ENCODE measurements at regions not wholly inside any gene's neighbourhood (a gene's known extent, or its start where the extent isn't known, plus 50 kb on each side); places are given as distances from the start of the nearest gene placed in this dataset.
"Not testable (repeated sequence)": the region's sequence is repeated elsewhere in the genome, so short reads cannot be mapped to it uniquely, and the experiment has no call there.

GRCh38 chr21:28487455-28488070, 505.1 kb downstream of the LTN1 start:
- in situ Hi-C loops (cut with MboI; ENCODE audit: low pct_unique_long_range_greater_than_20kb in 2 of 9, low sequenced_read_pairs in 9 of 9, unreplicated experiment in 9 of 9), result no loop called here
- 39 to 87% (median 72%) methylated on average over 1 to 9 of the region's 9 CpGs for WGBS, 10 experiments
- H3K27ac ChIP-seq, result no peak overlapping the region
- no peak overlapping the region for H3K4me3 ChIP-seq
- no peak for ATAC-seq (replicated peaks in 6 of 8)
- H3K4me1 ChIP-seq (replicated peaks in 1 of 2), result no peaks in the 10 kb centered on the region

GRCh38 chr21:28485301-28486022, 507.2 kb downstream of the LTN1 start:
- 18 to 100% (median 85%) methylated on average over 1 to 4 of the region's 4 CpGs for WGBS, 10 experiments
- ATAC-seq (replicated peaks in 6 of 8), result no peak
- H3K4me3 ChIP-seq, result no peak overlapping the region
- H3K4me1 ChIP-seq (replicated peaks in 1 of 2), result no peaks in the 10 kb centered on the region
- in situ Hi-C loops (cut with MboI; ENCODE audit: low pct_unique_long_range_greater_than_20kb in 2 of 9, low sequenced_read_pairs in 9 of 9, unreplicated experiment in 9 of 9), result no loop called here
- no peak overlapping the region for H3K27ac ChIP-seq

DNA sequence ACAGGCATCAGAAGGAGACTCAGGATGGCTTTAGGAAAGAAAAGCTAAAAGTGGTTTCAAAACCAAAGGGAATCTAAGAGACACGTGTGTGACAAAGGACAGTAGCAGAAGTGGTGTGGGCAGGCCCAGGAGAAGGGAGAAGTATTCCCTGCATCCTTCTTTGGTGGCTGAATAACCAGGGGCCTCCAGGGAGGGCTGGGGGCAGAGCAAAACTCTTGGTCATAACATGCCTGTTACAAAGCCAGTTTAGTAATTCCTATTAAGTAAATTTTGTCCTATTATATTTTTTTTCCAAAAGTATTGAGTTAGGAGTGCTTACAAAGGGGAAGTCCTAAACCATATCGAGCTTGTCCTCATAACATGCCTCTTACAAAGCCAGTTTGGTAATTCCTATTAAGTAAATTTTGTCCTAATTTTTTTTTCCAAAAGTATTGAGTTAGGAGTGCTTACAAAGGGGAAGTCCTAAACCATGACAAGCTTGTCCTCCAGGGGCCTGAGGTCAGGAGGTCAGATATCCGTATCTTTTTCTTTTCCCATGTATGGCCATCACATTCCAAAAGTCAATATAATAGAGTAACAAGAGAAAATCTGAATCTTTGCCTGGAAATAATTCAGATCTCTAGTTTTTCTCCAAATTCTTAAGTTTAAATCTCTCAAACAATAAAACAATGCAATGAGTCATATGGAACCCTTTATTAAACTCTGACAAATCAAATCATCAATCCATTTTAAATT, 509.2 kb downstream of the LTN1 start:
- WGBS, 10 experiments, result 24 to 100% (median 57%) methylated on average over 1 to 3 of the region's 3 CpGs; no CpG with 5 or more reads in 1 of the 10 experiments
- H3K4me1 ChIP-seq (replicated peaks in 1 of 2), result no peaks in the 10 kb centered on the region
- in situ Hi-C loops (cut with MboI; ENCODE audit: low pct_unique_long_range_greater_than_20kb in 2 of 9, low sequenced_read_pairs in 9 of 9, unreplicated experiment in 9 of 9), result no loop called here
- ATAC-seq (replicated peaks in 6 of 8), result no peak
- H3K27ac ChIP-seq, result no peak overlapping the region
- no peak overlapping the region for H3K4me3 ChIP-seq

DNA sequence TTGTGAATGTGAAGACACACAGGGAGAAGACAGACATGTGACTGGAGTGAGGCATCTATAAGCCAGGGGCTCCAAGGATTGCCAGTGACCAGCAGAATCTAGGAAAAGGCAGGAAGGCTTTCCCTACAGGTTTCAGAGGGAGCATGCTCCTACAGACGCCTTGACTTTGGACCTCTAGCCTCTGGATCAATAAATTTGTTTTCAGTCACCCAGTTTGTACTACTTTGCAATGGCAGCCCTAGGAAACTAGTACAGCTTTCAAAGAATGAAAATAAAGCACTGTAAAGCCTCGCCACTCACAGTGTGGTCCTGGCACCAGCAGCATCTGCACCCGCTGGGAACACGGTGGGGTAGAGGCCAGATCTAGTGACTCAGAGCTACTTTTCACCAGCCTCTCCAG, 510.0 kb downstream of the LTN1 start:
- no peaks in the 10 kb centered on the region for H3K4me1 ChIP-seq (replicated peaks in 1 of 2)
- no peak overlapping the region for H3K4me3 ChIP-seq
- ATAC-seq (replicated peaks in 6 of 8), result no peak
- WGBS, 10 experiments, result 80 to 100% (median 89%) methylated on average over 1 to 4 of the region's 4 CpGs; no CpG with 5 or more reads in 3 of the 10 experiments
- no peak overlapping the region for H3K27ac ChIP-seq
- in situ Hi-C loops (cut with MboI; ENCODE audit: low pct_unique_long_range_greater_than_20kb in 2 of 9, low sequenced_read_pairs in 9 of 9, unreplicated experiment in 9 of 9), result no loop called here

- no peaks in the 10 kb centered on the region for H3K4me1 ChIP-seq (replicated peaks in 1 of 2)
- in situ Hi-C loops (cut with MboI; ENCODE audit: low pct_unique_long_range_greater_than_20kb in 2 of 9, low sequenced_read_pairs in 9 of 9, unreplicated experiment in 9 of 9), result no loop called here
- ATAC-seq (replicated peaks in 6 of 8), result no peak
- H3K27ac ChIP-seq, result no peak overlapping the region
- H3K4me3 ChIP-seq, result no peak overlapping the region
- 13 to 93% (median 73%) methylated on average over 2 to 5 of the region's 5 CpGs for WGBS, 10 experiments
Measured at GRCh38 chr21:28480470-28480869, 512.2 kb downstream of the LTN1 start.

- peak; percentile 43 to 92 (median 70) for ATAC-seq (replicated peaks in 6 of 8)
- in situ Hi-C loops (cut with MboI; ENCODE audit: low pct_unique_long_range_greater_than_20kb in 2 of 9, low sequenced_read_pairs in 9 of 9, unreplicated experiment in 9 of 9), result no loop called here
- Histone ChIP-seq H3K4me1 (replicated peaks in 1 of 2) (no peaks in the 10 kb centered on the region), H3K4me3 (no peak overlapping the region), H3K27ac (no peak overlapping the region)
- WGBS, 10 experiments, result 53 to 100% (median 88%) methylated on average over 1 to 2 of the region's 2 CpGs; no CpG with 5 or more reads in 2 of the 10 experiments
Measured at GRCh38 chr21:28473530-28474220, 519.0 kb downstream of the LTN1 start.

GRCh38 chr21:28472543-28472942, 520.1 kb downstream of the LTN1 start:
- H3K27ac ChIP-seq; in situ Hi-C loops (cut with MboI; ENCODE audit: low pct_unique_long_range_greater_than_20kb in 2 of 9, low sequenced_read_pairs in 9 of 9, unreplicated experiment in 9 of 9); H3K4me1 ChIP-seq (replicated peaks in 1 of 2); H3K4me3 ChIP-seq: not testable (repeated sequence)
- peak in 1 of 8 experiments; percentile 47 for ATAC-seq (replicated peaks in 6 of 8)
- 18 to 84% (median 45%) methylated on average over 1 to 2 of the region's 2 CpGs; no CpG with 5 or more reads in 1 of the 10 experiments for WGBS, 10 experiments

DNA sequence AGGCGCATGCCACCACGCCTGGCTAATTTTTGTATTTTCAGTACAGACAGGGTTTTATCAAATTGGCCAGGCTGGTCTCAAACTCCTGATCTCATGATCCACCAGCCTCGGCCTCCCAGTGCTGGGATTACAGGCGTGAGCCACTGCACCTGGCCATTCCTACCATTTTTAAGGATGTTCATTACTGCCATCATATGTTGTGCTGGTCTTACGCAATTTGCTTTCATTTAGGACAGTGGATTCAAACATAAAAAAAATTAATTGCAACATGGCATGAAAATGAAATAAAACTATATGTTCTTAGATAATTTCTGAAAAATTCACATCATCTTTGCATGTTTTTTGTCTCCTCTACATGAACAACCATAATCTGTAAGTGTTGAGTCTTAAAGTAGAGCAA, 527.7 kb downstream of the LTN1 start:
- 84 to 100% (median 94%) methylated on average over 1 to 5 of the region's 5 CpGs; no CpG with 5 or more reads in 2 of the 10 experiments for WGBS, 10 experiments
- in situ Hi-C loops (cut with MboI; ENCODE audit: low pct_unique_long_range_greater_than_20kb in 2 of 9, low sequenced_read_pairs in 9 of 9, unreplicated experiment in 9 of 9), result no loop called here
- no peak for ATAC-seq (replicated peaks in 6 of 8)
- Histone ChIP-seq H3K4me1 (replicated peaks in 1 of 2) (no peaks in the 10 kb centered on the region), H3K27ac (no peak overlapping the region), H3K4me3 (no peak overlapping the region)

GRCh38 chr21:28464095-28464494, 528.6 kb downstream of the LTN1 start:
- H3K27ac ChIP-seq, result no peak overlapping the region
- H3K4me1 ChIP-seq (replicated peaks in 1 of 2), result no peaks in the 10 kb centered on the region
- no peak overlapping the region for H3K4me3 ChIP-seq
- no peak for ATAC-seq (replicated peaks in 6 of 8)
- in situ Hi-C loops (cut with MboI; ENCODE audit: low pct_unique_long_range_greater_than_20kb in 2 of 9, low sequenced_read_pairs in 9 of 9, unreplicated experiment in 9 of 9), result no loop called here

GRCh38 chr21:28459193-28459592, 533.5 kb downstream of the LTN1 start:
- Histone ChIP-seq H3K4me1 (replicated peaks in 1 of 2) (no peaks in the 10 kb centered on the region), H3K4me3 (no peak overlapping the region), H3K27ac (no peak overlapping the region)
- ATAC-seq (replicated peaks in 6 of 8), result no peak
- 86 to 100% (median 100%) methylated on average over 1 to 2 of the region's 2 CpGs; no CpG with 5 or more reads in 3 of the 10 experiments for WGBS, 10 experiments
- in situ Hi-C loops (cut with MboI; ENCODE audit: low pct_unique_long_range_greater_than_20kb in 2 of 9, low sequenced_read_pairs in 9 of 9, unreplicated experiment in 9 of 9), result no loop called here

- in situ Hi-C loops (cut with MboI; ENCODE audit: low pct_unique_long_range_greater_than_20kb in 2 of 9, low sequenced_read_pairs in 9 of 9, unreplicated experiment in 9 of 9), result no loop called here
- WGBS, 10 experiments, result 0 to 80% (median 38%) methylated on average over 1 of the region's 1 CpG; no CpG with 5 or more reads in 4 of the 10 experiments
- H3K27ac ChIP-seq, result no peak overlapping the region
- H3K4me3 ChIP-seq, result no peak overlapping the region
- no peaks in the 10 kb centered on the region for H3K4me1 ChIP-seq (replicated peaks in 1 of 2)
- ATAC-seq (replicated peaks in 6 of 8), result peak in 3 of 8 experiments; percentile 14 to 60 (median 31)
Measured at GRCh38 chr21:28458446-28458845, 534.2 kb downstream of the LTN1 start.

DNA sequence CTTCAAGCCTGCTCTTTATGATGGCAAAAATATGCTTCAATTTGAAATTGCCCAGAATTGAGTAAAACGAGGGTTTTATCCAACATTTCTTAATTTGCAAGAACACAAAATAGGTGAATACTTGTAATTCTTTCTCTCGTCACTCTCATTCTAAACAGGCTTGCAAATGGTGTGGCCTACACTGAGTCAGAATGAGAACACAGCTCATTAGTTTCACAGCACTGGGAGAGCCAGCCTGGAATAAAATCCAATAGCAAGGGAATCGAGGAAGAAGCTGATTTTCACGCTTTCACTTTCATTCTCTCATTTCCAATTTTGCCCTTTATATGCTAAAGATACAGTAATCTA, 537.5 kb downstream of the LTN1 start:
- 3 to 80% (median 46%) methylated on average over 1 to 4 of the region's 4 CpGs; no CpG with 5 or more reads in 2 of the 10 experiments for WGBS, 10 experiments
- Histone ChIP-seq H3K4me1 (replicated peaks in 1 of 2) (no peaks in the 10 kb centered on the region), H3K4me3 (no peak overlapping the region), H3K27ac (no peak overlapping the region)
- in situ Hi-C loops (cut with MboI; ENCODE audit: low pct_unique_long_range_greater_than_20kb in 2 of 9, low sequenced_read_pairs in 9 of 9, unreplicated experiment in 9 of 9), result no loop called here
- ATAC-seq (replicated peaks in 6 of 8), result peak in 3 of 8 experiments; percentile 23 to 94 (median 91)

Measured in motor neuron (in vitro differentiated cells).